HUES6 (cell line): ENCODE measurements at regions not wholly inside any gene's neighbourhood (a gene's known extent, or its start where the extent isn't known, plus 50 kb on each side); places are given as distances from the start of the nearest gene placed in this dataset.
"Not testable (repeated sequence)": the region's sequence is repeated elsewhere in the genome, so short reads cannot be mapped to it uniquely, and the experiment has no call there.

Source experiments
- H3K27ac ChIP-seq: 2 replicates; pipeline ENCODE4 v1.7.0; 2013; ENCODE audit warnings: low read depth, mild to moderate bottlenecking, low read length, inconsistent platforms
- H3K27me3 ChIP-seq: 2 replicates; pipeline ENCODE4 v1.6.1; 2013; ENCODE audit warnings: low read length; ENCODE audit not compliant: control insufficient read depth, insufficient read depth
- H3K36me3 ChIP-seq: 2 replicates; pipeline ENCODE4 v1.6.1; 2013; ENCODE audit warnings: low read length; ENCODE audit not compliant: control insufficient read depth, insufficient read depth
- H3K4me1 ChIP-seq: 2 replicates; pipeline ENCODE4 v1.6.1; 2013; ENCODE audit warnings: low read length; ENCODE audit not compliant: control insufficient read depth, insufficient read depth
- H3K4me3 ChIP-seq: 2 replicates; pipeline ENCODE4 v1.5.1; 2013; ENCODE audit warnings: low read depth, low read length
- H3K9ac ChIP-seq: one replicate; pipeline ENCODE4 v1.6.1; 2013; ENCODE audit warnings: mild to moderate bottlenecking, low read length
- H3K9me3 ChIP-seq: 2 replicates; pipeline ENCODE4 v1.6.1; 2013; ENCODE audit warnings: low read depth, low read length; ENCODE audit not compliant: control insufficient read depth, insufficient read depth

DNA sequence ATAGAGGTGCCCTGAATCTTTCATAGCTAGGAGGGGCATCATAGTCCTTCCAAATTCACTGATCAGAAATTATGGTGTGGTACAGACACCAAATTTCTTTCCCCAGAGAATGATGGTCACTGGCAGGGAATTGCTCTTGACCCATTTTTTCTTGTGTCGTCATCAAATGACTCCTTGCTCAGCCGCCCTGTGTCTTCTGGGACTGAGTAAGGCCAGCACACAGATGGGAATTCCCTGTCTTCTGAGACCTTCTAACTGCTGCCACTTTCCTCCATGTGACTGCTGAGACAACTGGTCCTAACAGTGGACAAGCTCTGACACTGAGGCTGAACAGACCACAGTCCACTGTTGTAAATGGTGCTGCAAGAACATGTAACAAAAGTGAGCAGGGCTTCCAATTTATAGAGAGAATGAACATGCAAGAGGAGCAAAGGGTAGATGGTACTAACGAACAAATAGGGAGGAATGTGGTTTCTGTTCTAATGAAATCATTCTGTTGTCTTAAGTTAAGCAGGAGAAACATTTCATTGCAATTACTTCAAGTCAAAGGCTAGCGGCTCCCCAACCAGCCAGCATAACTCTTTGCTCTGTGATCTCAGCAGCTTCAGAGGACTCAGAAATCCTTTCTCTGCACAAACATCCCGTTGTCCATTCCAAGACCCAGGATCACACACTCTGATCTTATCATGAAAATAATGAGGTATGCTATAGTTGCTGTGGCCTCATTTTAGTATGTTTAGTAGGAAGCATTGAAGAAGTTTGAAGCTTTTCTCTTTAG, 235.9 kb upstream of the PRSS1 start:
- no peaks in the 10 kb centered on the region for H3K27me3 ChIP-seq
- no peaks in the 10 kb centered on the region for H3K9me3 ChIP-seq
- H3K36me3 ChIP-seq, result no peaks in the 10 kb centered on the region
- H3K4me1 ChIP-seq, result no peaks in the 10 kb centered on the region
- no peak overlapping the region for H3K27ac ChIP-seq
- H3K4me3 ChIP-seq, result no peak overlapping the region
- no peak overlapping the region for H3K9ac ChIP-seq

- Histone ChIP-seq H3K4me1 (no peaks in the 10 kb centered on the region), H3K36me3 (no peaks in the 10 kb centered on the region), H3K27ac (no peak overlapping the region), H3K9me3 (no peaks in the 10 kb centered on the region), H3K4me3 (no peak overlapping the region), H3K27me3 (no peaks in the 10 kb centered on the region), H3K9ac (no peak overlapping the region)
Measured at GRCh38 chr7:142511801-142512200, 237.5 kb upstream of the PRSS1 start.

GRCh38 chr7:142511374-142511773, 237.9 kb upstream of the PRSS1 start:
- H3K4me1 ChIP-seq, result no peaks in the 10 kb centered on the region
- H3K9me3 ChIP-seq, result no peaks in the 10 kb centered on the region
- H3K27ac ChIP-seq, result no peak overlapping the region
- no peaks in the 10 kb centered on the region for H3K36me3 ChIP-seq
- no peak overlapping the region for H3K9ac ChIP-seq
- no peaks in the 10 kb centered on the region for H3K27me3 ChIP-seq
- no peak overlapping the region for H3K4me3 ChIP-seq

DNA sequence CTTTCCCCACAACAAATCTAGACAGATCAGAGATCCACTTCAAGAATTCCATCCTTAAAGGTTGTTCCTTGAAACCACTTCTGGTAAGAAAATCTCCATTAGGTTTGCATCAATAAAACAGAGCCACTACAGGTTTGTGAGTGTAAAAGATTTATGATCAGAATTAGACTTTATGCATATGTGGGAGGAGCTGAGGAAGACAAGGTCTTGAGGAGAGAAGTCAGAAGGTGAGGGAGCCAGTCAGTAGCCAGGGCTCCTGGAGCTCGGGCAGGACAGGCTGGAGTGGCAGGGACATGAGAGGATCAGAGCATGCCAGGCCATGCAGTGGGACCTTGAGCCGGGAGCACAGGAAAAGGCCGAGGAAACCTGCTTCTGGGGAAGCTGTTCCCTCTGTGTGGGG, 240.0 kb upstream of the PRSS1 start:
- H3K4me3 ChIP-seq, H3K27ac ChIP-seq, H3K9me3 ChIP-seq, H3K9ac ChIP-seq, H3K27me3 ChIP-seq, H3K36me3 ChIP-seq, H3K4me1 ChIP-seq: not testable (repeated sequence)

GRCh38 chr7:142508251-142508650, 241.0 kb upstream of the PRSS1 start:
- H3K9ac ChIP-seq, result no peak overlapping the region
- no peak overlapping the region for H3K4me3 ChIP-seq
- no peaks in the 10 kb centered on the region for H3K9me3 ChIP-seq
- H3K27me3 ChIP-seq, result no peaks in the 10 kb centered on the region
- H3K4me1 ChIP-seq, result no peaks in the 10 kb centered on the region
- H3K36me3 ChIP-seq, result no peaks in the 10 kb centered on the region
- no peak overlapping the region for H3K27ac ChIP-seq

GRCh38 chr7:142507799-142508198, 241.5 kb upstream of the PRSS1 start:
- Histone ChIP-seq H3K36me3 (no peaks in the 10 kb centered on the region), H3K27me3 (no peaks in the 10 kb centered on the region), H3K27ac (no peak overlapping the region), H3K4me1 (no peaks in the 10 kb centered on the region), H3K4me3 (no peak overlapping the region), H3K9ac (no peak overlapping the region), H3K9me3 (no peaks in the 10 kb centered on the region)

- not testable (repeated sequence) for H3K4me3 ChIP-seq, H3K27me3 ChIP-seq, H3K4me1 ChIP-seq, H3K9ac ChIP-seq, H3K9me3 ChIP-seq, H3K27ac ChIP-seq, H3K36me3 ChIP-seq
Measured at GRCh38 chr7:142507066-142507465, 242.2 kb upstream of the PRSS1 start.

DNA sequence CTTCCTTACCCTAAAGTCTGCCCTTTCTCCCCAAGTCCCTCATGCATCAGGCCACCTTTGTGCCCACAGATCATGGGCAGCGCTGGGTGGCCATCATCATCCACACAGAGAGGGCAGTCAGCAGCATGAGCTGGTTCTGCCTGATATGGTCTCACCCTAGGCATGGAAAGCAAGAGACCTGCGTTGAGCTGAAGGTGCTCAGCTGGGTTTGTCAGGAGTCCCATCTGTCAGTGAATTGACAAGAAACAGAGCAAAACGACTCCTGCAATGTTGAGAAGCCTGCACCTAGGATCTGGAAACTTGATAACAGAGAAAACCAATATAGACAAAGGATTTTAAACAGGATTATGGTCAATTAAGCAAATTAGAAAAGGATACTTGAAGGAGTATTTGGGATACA, 242.7 kb upstream of the PRSS1 start:
- Histone ChIP-seq H3K9ac (no peak overlapping the region), H3K4me3 (no peak overlapping the region), H3K27me3 (no peaks in the 10 kb centered on the region), H3K4me1 (no peaks in the 10 kb centered on the region), H3K27ac (no peak overlapping the region), H3K9me3 (no peaks in the 10 kb centered on the region), H3K36me3 (no peaks in the 10 kb centered on the region)

DNA sequence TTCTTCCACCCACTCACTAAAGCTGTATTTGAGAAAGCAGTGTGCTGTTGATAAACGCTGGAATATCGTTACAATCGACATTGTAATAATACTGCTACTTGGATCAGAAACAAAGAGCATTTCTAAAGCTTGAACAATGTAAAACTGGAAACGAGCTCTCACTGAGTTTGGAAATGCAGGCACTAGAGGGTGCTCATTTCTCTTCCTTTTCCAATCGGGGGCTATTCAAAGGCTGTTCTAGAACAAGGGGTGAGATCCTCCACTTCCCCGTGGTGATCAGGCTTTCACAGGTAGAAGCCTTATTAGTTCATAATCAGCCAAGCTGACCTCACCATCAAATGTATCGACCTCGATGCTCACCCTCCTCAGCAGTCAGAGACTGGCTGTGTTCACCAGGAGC, 245.3 kb upstream of the PRSS1 start:
- H3K4me1 ChIP-seq, H3K36me3 ChIP-seq, H3K27me3 ChIP-seq, H3K9me3 ChIP-seq, H3K9ac ChIP-seq, H3K4me3 ChIP-seq, H3K27ac ChIP-seq: not testable (repeated sequence)

DNA sequence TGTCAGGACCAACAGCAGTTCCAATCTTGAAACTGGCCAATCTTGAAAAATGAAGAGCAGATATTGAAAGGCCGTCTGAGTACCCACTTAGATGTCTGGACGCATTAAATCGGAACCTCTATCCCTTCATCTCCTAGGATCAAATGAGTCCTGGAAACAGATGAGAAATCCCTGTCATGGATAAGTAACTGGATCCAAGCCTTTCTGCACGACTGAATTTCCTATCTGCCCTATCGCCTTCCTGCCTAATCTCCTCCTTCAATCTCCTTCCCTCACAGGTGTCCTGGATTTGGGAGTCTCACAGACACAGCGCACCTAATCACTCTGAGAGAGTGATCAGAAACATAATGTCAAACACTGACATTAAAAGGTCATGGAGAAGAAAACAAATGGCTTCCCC, 245.2 kb upstream of the PRSS58 start:
- Histone ChIP-seq H3K27me3 (no peaks in the 10 kb centered on the region), H3K9me3 (no peaks in the 10 kb centered on the region), H3K27ac (no peak overlapping the region), H3K9ac (no peak overlapping the region), H3K36me3 (no peaks in the 10 kb centered on the region), H3K4me3 (no peak overlapping the region), H3K4me1 (no peaks in the 10 kb centered on the region)

DNA sequence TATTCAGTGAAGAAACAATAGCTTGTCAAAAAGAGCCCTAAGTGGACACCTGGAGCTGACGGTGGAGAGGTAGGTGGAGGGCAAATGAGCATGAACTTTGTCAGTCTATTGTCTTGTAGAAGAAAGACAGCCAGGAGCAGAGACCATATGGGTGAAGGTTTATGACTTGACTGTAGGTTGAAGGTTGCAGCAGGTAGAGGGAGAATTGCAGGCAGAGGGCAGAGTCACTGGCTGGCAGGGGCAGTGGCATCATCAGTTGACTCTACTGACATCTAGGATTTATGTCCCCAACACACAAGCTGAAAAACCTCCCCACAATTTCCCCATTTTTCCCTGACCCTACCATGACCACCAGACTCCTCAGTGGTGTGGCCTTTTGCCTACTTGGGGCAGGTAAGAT, 243.6 kb upstream of the PRSS58 start:
- Histone ChIP-seq H3K9ac (no peak overlapping the region), H3K9me3 (no peaks in the 10 kb centered on the region), H3K27me3 (peaks cover under 1% of the 10 kb centered on the region; the same call in 1 of the 2 replicates), H3K4me3 (no peak overlapping the region), H3K27ac (no peak overlapping the region), H3K4me1 (no peaks in the 10 kb centered on the region), H3K36me3 (no peaks in the 10 kb centered on the region)

DNA sequence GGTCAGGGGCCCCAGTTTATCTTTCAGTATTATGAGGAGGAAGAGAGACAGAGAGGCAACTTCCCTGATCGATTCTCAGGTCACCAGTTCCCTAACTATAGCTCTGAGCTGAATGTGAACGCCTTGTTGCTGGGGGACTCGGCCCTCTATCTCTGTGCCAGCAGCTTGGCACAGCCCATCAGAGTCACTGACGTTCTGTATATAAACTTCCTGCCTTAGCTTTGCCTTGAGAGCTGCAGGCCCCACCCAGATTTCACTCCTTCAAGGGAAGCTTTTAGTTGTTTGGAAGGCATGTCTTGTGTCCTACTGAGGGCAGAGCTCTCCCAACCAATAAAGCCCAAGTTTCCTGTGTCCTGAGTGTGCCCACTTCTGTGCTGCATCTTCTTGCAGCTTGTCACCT, 242.5 kb upstream of the PRSS58 start:
- Histone ChIP-seq H3K27ac (no peak overlapping the region), H3K9me3 (no peaks in the 10 kb centered on the region), H3K36me3 (no peaks in the 10 kb centered on the region), H3K27me3 (peaks cover 11% of the 10 kb centered on the region), H3K9ac (no peak overlapping the region), H3K4me1 (no peaks in the 10 kb centered on the region), H3K4me3 (no peak overlapping the region)
